Nephron (organoid): ENCODE measurements at regions not wholly inside any gene's neighbourhood (a gene's known extent, or its start where the extent isn't known, plus 50 kb on each side); places are given as distances from the start of the nearest gene placed in this dataset.

ENCODE experiments used
- H3K27ac Mint-ChIP-seq, 3 experiments: 2 replicates each; pipeline ENCODE4 v1.8.0; 2020; ENCODE audit warnings: mixed read lengths in 3 of 3, mild to moderate bottlenecking in 2 of 3, moderate library complexity in 1 of 3
- H3K27me3 Mint-ChIP-seq: 2 replicates; pipeline ENCODE4 v1.8.0; 2021; ENCODE audit warnings: low read depth, mild to moderate bottlenecking, moderate library complexity, mixed read lengths
- H3K36me3 Mint-ChIP-seq: 2 replicates; pipeline ENCODE4 v1.8.0; 2020; ENCODE audit warnings: low read depth, mixed read lengths
- H3K4me1 Mint-ChIP-seq: 2 replicates; pipeline ENCODE4 v1.8.0; 2020; ENCODE audit warnings: mixed read lengths
- H3K4me3 Mint-ChIP-seq, 3 experiments: 2 replicates each; pipeline ENCODE4 v1.8.0; 2020; ENCODE audit warnings: mild to moderate bottlenecking in 3 of 3, mixed read lengths in 3 of 3, moderate library complexity in 2 of 3
- H3K9me3 Mint-ChIP-seq: 2 replicates; pipeline ENCODE4 v1.8.0; 2020; ENCODE audit warnings: mixed read lengths
- TF ChIP-seq, protein P1 (sequence below), 3 experiments: fragments of 200-600 bp; sonication (generic); IDR thresholded peaks; one replicate each; pipeline ENCODE4 v1.5.0; 2021; ENCODE audit warnings: antibody characterized with exemption in 3 of 3; ENCODE audit not compliant: unreplicated experiment in 3 of 3

DNA sequence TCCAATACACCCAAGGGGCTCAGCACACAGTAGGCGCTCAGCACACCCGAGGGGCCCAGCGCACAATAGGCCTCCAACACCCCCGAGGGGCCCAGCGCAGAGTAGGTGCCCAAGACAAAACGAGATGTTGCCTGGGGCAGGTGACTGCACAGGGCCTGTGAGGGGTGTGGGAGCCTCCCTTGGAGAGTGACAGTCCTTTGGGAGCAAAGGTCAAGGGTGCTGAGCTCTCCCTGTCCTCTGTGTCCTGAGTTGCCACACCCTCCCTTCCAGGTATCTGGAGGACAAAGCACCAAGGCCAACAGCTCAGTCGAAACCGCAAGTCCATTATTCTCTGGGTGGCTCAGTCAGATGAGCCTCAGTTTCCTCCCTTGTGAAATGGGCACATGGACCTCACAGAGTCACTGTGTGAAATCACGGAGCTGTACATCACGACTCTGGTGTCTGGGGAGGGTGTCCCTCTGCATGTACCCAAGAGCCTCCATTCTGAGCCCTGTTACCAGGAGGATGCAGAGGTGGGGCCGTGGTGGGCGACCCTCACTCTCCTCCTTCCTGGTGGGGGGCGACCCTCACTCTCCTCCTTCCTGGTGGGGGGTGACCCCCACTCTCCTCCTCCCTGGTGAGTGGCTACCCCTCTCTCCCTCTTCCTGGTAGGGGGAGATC, 81.3 kb downstream of the FOXL3 start:
- TF ChIP-seq, protein P1, sequence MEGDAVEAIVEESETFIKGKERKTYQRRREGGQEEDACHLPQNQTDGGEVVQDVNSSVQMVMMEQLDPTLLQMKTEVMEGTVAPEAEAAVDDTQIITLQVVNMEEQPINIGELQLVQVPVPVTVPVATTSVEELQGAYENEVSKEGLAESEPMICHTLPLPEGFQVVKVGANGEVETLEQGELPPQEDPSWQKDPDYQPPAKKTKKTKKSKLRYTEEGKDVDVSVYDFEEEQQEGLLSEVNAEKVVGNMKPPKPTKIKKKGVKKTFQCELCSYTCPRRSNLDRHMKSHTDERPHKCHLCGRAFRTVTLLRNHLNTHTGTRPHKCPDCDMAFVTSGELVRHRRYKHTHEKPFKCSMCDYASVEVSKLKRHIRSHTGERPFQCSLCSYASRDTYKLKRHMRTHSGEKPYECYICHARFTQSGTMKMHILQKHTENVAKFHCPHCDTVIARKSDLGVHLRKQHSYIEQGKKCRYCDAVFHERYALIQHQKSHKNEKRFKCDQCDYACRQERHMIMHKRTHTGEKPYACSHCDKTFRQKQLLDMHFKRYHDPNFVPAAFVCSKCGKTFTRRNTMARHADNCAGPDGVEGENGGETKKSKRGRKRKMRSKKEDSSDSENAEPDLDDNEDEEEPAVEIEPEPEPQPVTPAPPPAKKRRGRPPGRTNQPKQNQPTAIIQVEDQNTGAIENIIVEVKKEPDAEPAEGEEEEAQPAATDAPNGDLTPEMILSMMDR (IDR thresholded peaks at IDR 0.05; ENCODE audit: unreplicated experiment in 3 of 3), result no peak
- Mint-ChIP-seq H3K4me1 (peaks cover 22% of the 10 kb centered on the region), H3K27ac (peak overlapping the region; percentile 44 to 65 (median 62)), H3K27me3 (peaks cover 14% of the 10 kb centered on the region), H3K9me3 (no peaks in the 10 kb centered on the region), H3K36me3 (no peaks in the 10 kb centered on the region), H3K4me3 (no peak overlapping the region)

DNA sequence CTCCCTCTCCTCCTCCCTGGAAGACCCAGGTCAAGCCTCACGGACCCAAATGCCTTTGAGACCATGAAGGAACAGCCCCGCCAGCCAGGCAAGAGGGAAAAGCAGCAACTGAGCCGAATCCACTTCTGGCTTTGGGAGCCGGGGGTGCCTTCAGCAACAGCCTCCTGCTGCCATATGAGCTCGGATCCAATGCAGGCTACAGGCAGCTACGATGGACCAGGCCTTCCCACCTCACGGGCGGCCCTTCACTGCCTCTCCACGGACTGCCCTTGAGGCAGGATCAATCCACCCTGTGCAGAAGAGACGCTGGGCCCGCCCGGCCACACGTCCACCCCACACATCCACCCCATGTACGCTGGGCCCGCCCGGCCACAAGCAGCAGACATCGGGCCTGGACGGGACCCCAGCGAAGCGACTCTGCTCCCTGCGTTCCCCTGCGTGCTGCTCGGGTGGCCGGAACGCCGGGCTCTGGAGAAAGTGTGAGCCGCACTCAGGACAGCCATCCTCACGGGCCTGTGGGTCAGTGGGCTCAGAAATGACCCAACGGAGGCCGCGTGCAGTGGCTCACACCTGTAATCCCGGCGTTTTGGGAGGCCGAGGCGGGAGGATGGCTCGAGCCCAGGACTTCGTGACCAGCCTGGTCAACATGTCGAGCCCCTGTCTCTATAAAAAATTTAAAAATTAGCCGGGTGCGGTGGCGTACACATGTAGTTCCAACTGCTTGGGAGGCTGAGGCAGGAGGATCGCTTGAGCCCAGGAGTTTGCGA, 82.0 kb downstream of the FOXL3 start:
- TF ChIP-seq, protein P1 (IDR thresholded peaks at IDR 0.05; ENCODE audit: unreplicated experiment in 3 of 3), result no peak
- H3K4me1 Mint-ChIP-seq, result peaks cover 15% of the 10 kb centered on the region
- no peaks in the 10 kb centered on the region for H3K9me3 Mint-ChIP-seq
- H3K36me3 Mint-ChIP-seq, result no peaks in the 10 kb centered on the region
- peaks cover 7% of the 10 kb centered on the region for H3K27me3 Mint-ChIP-seq
- H3K4me3 Mint-ChIP-seq, result no peak overlapping the region
- H3K27ac Mint-ChIP-seq, result peak overlapping the region; percentile 93 to 97 (median 95)

DNA sequence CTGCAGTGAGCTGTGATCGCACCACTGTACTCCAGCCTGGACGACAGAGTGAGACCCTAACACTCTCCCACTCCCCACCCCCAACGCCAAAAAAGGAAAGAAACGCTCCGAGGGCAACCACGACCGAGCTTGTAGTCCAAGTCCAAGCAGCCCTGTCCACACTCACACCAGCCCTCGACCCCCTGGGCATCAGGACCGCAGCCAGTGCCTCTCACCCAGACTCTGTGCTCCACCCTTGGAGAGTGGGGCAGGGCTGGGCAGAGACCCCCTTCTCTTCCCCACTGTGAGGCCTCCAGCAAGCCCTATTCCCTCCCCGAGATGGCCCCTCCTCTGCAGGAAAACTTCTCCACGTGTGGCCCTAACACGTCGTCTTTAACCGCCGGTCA, 82.6 kb downstream of the FOXL3 start:
- Mint-ChIP-seq H3K9me3 (no peaks in the 10 kb centered on the region), H3K4me1 (peaks cover 12% of the 10 kb centered on the region), H3K27me3 (peaks cover 4% of the 10 kb centered on the region)

DNA sequence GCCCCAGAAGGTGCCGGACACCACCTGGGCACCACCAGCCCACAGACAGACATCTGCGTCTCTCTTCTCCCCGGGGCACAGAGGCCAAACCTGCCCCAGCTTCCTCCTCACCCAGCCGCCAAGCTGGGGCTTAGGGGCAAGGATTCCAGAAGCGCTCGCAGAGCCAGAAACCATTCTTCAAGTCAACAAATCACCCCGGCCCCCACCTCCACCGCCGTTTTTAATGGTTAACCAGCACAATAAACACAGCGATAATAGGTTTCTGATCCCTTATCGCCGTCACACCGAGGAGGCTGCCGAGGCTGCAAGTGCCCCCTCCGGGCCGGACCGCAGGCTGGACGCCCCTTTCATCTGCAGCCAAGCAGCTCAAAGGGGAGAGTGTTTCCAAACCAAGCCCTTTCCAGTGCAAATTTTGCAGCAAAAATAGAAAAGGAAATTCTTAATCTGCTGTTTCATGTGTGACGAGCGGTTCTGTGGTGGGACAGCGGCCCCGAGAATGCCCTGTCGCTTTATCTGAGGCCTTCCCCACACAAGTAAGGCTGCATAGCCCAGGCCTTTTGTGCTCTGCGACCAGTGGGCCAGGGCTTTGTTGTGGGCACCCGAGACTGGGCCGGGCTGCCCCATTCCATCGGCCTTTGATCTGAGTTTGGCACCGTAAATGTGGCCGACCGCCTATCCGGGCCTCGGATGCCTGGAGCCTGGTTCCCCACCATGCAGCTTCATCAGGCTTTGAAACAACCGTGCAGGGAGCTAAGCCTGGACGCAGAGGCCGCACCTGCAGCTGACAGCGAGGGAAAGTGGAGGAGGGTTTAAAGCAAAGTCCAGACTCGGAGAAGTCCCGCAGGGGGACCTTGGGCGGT, 83.2 kb downstream of the FOXL3 start:
- Mint-ChIP-seq H3K27me3 (peaks cover 3% of the 10 kb centered on the region), H3K36me3 (no peaks in the 10 kb centered on the region), H3K27ac (peak overlapping the region; percentile 93 to 97 (median 95)), H3K4me1 (peaks cover 15% of the 10 kb centered on the region), H3K9me3 (no peaks in the 10 kb centered on the region), H3K4me3 (peak overlapping the region; percentile 7 to 43 (median 19))
- TF ChIP-seq, protein P1 (IDR thresholded peaks at IDR 0.05; ENCODE audit: unreplicated experiment in 3 of 3), result no peak

More for the DNA sequence above, 82.6 kb downstream of the FOXL3 start:
- no peaks in the 10 kb centered on the region for H3K36me3 Mint-ChIP-seq
- H3K4me3 Mint-ChIP-seq, result peak overlapping the region; percentile 6 to 43 (median 7)
- TF ChIP-seq, protein P1 (IDR thresholded peaks at IDR 0.05; ENCODE audit: unreplicated experiment in 3 of 3), result no peak
- peak overlapping the region; percentile 93 to 97 (median 95) for H3K27ac Mint-ChIP-seq

DNA sequence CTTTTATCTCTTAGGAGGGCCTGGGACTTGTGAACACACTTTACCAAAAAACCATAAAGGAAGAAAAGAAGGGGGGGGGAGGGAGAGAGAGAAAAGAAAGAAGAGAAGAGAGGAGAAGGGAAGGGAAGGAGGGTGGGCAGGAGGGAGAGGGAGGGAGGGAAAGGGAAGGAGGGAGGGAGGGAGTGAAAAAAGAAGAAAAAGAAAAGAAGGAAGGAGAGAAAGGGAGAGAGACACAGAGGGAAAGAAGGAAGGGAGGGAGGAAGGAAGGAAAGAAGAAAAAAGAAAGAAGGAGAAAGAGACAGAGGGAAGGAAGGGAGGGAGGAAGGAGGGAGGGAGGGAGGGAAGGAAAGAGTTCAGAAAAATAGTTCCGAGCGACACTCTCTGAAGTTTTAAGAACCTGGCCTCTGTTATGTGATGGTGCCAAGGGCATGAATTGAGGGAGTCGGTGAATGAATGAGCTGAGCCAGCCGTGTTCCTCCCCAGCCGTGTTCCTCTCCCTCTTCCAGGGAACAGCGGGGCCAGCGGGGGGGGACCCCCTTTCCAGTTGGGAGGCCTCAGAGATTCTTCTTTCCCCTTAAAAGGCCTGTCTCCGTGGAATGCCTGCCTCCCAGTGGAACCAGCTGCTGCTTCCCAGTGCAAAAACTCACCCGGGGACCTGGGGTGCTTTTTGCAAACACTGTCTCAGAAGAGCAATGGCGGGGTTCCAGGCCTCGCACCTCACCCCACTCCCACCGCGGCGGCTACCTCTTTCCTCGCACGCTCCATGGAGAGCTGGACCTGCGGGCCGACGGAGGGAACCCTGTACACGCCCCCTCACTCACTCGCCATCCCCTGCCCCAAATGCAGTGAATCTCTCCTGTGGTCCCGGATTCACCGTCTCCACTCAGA, 84.1 kb downstream of the FOXL3 start:
- H3K9me3 Mint-ChIP-seq, result no peaks in the 10 kb centered on the region

More for the DNA sequence above, 84.1 kb downstream of the FOXL3 start:
- peak overlapping the region in 1 of 3 experiments; percentile 19 for H3K4me3 Mint-ChIP-seq
- H3K27me3 Mint-ChIP-seq, result peaks cover 8% of the 10 kb centered on the region
- no peaks in the 10 kb centered on the region for H3K36me3 Mint-ChIP-seq
- TF ChIP-seq, protein P1 (IDR thresholded peaks at IDR 0.05; ENCODE audit: unreplicated experiment in 3 of 3), result no peak
- peaks cover 17% of the 10 kb centered on the region for H3K4me1 Mint-ChIP-seq
- H3K27ac Mint-ChIP-seq, result peak overlapping the region; percentile 93 to 97 (median 95)
